HEK293 (cell line): ENCODE measurements at regions not wholly inside any gene's neighbourhood (a gene's known extent, or its start where the extent isn't known, plus 50 kb on each side); places are given as distances from the start of the nearest gene placed in this dataset.

Experiments used
- CTCF ChIA-PET: fragments of 350-600 bp; formaldehyde crosslinking; extraction: SDS; loops from one replicate; lab custom pipeline; 2021; ENCODE audit warnings: antibody characterized with exemption; lab: Yijun Ruan, JAX
- POLR2A ChIA-PET: fragments of 300-600 bp; formaldehyde crosslinking; extraction: SDS; loops from one replicate; lab custom pipeline; 2020; ENCODE audit warnings: antibody characterized with exemption, inconsistent platforms; lab: Yijun Ruan, JAX
- H3K27ac ChIP-seq: fragments of 200-500 bp; sonication (Bioruptor generic); 2 replicates; pipeline ENCODE4 v1.5.1; 2014; ENCODE audit warnings: low read depth, low read length, control low read depth, inconsistent platforms; ENCODE audit errors: extremely low read depth
- H3K36me3 ChIP-seq, 2 experiments: fragments of 200-500 bp in 1 of 2; sonication (Bioruptor generic) in 1 of 2; 1 replicate in 1 of 2; 2 replicates in 1 of 2; pipeline ENCODE4 v1.5.1; 2014 to 2017; ENCODE audit warnings: inconsistent platforms in 2 of 2, low read length in 2 of 2; ENCODE audit not compliant: control insufficient read depth in 2 of 2, insufficient read depth in 1 of 2
- H3K4me1 ChIP-seq: fragments of 200-500 bp; sonication (Bioruptor generic); 2 replicates; pipeline ENCODE4 v1.5.1; 2014; ENCODE audit warnings: mild to moderate bottlenecking, low read length, inconsistent platforms; ENCODE audit not compliant: control insufficient read depth, insufficient read depth
- H3K4me3 ChIP-seq: 2 replicates; pipeline ENCODE4 v1.5.1; 2011; ENCODE audit warnings: low read depth, mild to moderate bottlenecking, control low read depth, low read length, moderate library complexity
- H3K9me3 ChIP-seq: fragments of 200-500 bp; sonication (Bioruptor generic); 2 replicates; pipeline ENCODE4 v1.5.1; 2014; ENCODE audit warnings: low read depth, low read length, inconsistent platforms; ENCODE audit not compliant: control insufficient read depth, insufficient read depth
- BCL11A ChIP-seq: fragments of 450-650 bp; formaldehyde crosslinking; IDR thresholded peaks from 2 replicates; pipeline ENCODE4 v1.5.1; 2016; ENCODE audit warnings: low read depth, missing biosample characterization, missing genetic modification characterization
- OVOL3 ChIP-seq: fragments of 450-650 bp; formaldehyde crosslinking; IDR thresholded peaks from 2 replicates; pipeline ENCODE4 v1.5.1; 2016; ENCODE audit warnings: missing biosample characterization, missing genetic modification characterization
- SP7 ChIP-seq: fragments of 450-650 bp; formaldehyde crosslinking; IDR thresholded peaks from 2 replicates; pipeline ENCODE4 v1.5.1; 2016; ENCODE audit warnings: missing biosample characterization, missing genetic modification characterization
- ZFP69B ChIP-seq: fragments of 450-650 bp; formaldehyde crosslinking; IDR thresholded peaks from 2 replicates; pipeline ENCODE4 v1.5.1; 2016; ENCODE audit warnings: missing biosample characterization, missing genetic modification characterization
- ZNF138 ChIP-seq: fragments of 450-650 bp; formaldehyde crosslinking; IDR thresholded peaks from 2 replicates; pipeline ENCODE4 v1.5.1; 2016; ENCODE audit warnings: missing biosample characterization, missing genetic modification characterization, borderline replicate concordance
- ZNF157 ChIP-seq: fragments of 450-650 bp; formaldehyde crosslinking; IDR thresholded peaks from 2 replicates; pipeline ENCODE4 v1.5.1; 2016; ENCODE audit warnings: missing biosample characterization, missing genetic modification characterization
- ZNF404 ChIP-seq: fragments of 450-650 bp; formaldehyde crosslinking; IDR thresholded peaks from 2 replicates; pipeline ENCODE4 v1.5.1; 2017; ENCODE audit warnings: missing biosample characterization, missing genetic modification characterization
- ZNF501 ChIP-seq: fragments of 450-650 bp; formaldehyde crosslinking; IDR thresholded peaks from 2 replicates; pipeline ENCODE4 v1.5.1; 2016; ENCODE audit warnings: missing biosample characterization, missing genetic modification characterization
- ZNF548 ChIP-seq: fragments of 450-650 bp; formaldehyde crosslinking; IDR thresholded peaks from 2 replicates; pipeline ENCODE4 v1.5.1; 2016; ENCODE audit warnings: missing biosample characterization, missing genetic modification characterization
- ZNF561 ChIP-seq: fragments of 450-650 bp; IDR thresholded peaks from 2 replicates; pipeline ENCODE4 v1.5.1; 2018; ENCODE audit warnings: missing biosample characterization, missing genetic modification characterization, borderline replicate concordance
- ZNF571 ChIP-seq: fragments of 450-650 bp; formaldehyde crosslinking; IDR thresholded peaks from 2 replicates; pipeline ENCODE4 v1.5.0; 2017; ENCODE audit warnings: missing biosample characterization, missing genetic modification characterization
- ZNF610 ChIP-seq: fragments of 450-650 bp; formaldehyde crosslinking; IDR thresholded peaks from 2 replicates; pipeline ENCODE4 v1.5.1; 2016; ENCODE audit warnings: missing biosample characterization, missing genetic modification characterization, borderline replicate concordance
- ZNF747 ChIP-seq: fragments of 450-650 bp; formaldehyde crosslinking; IDR thresholded peaks from 2 replicates; pipeline ENCODE4 v1.5.1; 2016; ENCODE audit warnings: missing biosample characterization, missing genetic modification characterization
- ZNF76 ChIP-seq: fragments of 450-650 bp; formaldehyde crosslinking; IDR thresholded peaks from 2 replicates; pipeline ENCODE4; 2016; ENCODE audit warnings: low read depth, missing biosample characterization, missing genetic modification characterization, borderline replicate concordance
- TF ChIP-seq, protein P1 (sequence below): fragments of 450-650 bp; formaldehyde crosslinking; IDR thresholded peaks from 2 replicates; pipeline ENCODE4 v1.5.1; 2016; ENCODE audit warnings: missing biosample characterization, missing genetic modification characterization
- TF ChIP-seq, protein P2 (sequence below): fragments of 450-650 bp; formaldehyde crosslinking; IDR thresholded peaks from 2 replicates; pipeline ENCODE4 v1.5.0; 2017; ENCODE audit warnings: missing biosample characterization, missing genetic modification characterization, borderline replicate concordance
- TF ChIP-seq, protein P3 (sequence below): fragments of 450-650 bp; formaldehyde crosslinking; IDR thresholded peaks from 2 replicates; pipeline ENCODE4 v1.5.1; 2017; ENCODE audit warnings: missing biosample characterization, missing genetic modification characterization

DNA sequence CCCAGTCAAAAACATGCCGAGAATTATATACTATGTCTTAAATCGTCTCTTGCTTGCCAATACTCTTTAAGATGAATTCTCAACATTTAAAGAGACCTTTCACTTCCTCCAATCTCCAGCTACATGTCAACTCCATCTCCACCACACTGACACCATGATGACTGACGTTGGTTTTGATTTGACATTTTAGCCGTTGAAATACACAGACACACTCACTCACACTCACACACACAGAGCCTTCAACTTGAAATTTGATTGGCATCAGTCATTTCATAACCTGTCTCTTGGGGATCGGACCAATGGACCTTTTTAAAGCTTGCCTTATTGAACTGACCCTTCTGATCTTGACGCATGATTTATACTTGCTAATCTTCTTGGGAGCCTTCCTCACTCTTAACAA, 230.8 kb upstream of the PIK3C3 start:
- Histone ChIP-seq H3K4me1 (no peaks in the 10 kb centered on the region), H3K9me3 (no peaks in the 10 kb centered on the region), H3K36me3 (no peaks in the 10 kb centered on the region), H3K4me3 (no peak overlapping the region), H3K27ac (no peak overlapping the region)
- ChIA-PET POLR2A (no interaction called here), CTCF (interaction anchor here (0.7 kb wide), 1 partner anchor 184 kb away, joined by 4 read pairs; no protein-coding TSS in a partner anchor)
- TF ChIP-seq BCL11A (tag by site-specific recombination) (no peak), OVOL3 (tag by site-specific recombination) (no peak), ZFP69B (tag by site-specific recombination) (no peak), ZNF610 (no peak), ZNF138 (no peak), ZNF548 (tag by site-specific recombination) (no peak), SP7 (tag by site-specific recombination) (no peak), ZNF501 (tag by site-specific recombination) (no peak), ZNF157 (tag by site-specific recombination) (no peak)
- TF ChIP-seq, protein P1, sequence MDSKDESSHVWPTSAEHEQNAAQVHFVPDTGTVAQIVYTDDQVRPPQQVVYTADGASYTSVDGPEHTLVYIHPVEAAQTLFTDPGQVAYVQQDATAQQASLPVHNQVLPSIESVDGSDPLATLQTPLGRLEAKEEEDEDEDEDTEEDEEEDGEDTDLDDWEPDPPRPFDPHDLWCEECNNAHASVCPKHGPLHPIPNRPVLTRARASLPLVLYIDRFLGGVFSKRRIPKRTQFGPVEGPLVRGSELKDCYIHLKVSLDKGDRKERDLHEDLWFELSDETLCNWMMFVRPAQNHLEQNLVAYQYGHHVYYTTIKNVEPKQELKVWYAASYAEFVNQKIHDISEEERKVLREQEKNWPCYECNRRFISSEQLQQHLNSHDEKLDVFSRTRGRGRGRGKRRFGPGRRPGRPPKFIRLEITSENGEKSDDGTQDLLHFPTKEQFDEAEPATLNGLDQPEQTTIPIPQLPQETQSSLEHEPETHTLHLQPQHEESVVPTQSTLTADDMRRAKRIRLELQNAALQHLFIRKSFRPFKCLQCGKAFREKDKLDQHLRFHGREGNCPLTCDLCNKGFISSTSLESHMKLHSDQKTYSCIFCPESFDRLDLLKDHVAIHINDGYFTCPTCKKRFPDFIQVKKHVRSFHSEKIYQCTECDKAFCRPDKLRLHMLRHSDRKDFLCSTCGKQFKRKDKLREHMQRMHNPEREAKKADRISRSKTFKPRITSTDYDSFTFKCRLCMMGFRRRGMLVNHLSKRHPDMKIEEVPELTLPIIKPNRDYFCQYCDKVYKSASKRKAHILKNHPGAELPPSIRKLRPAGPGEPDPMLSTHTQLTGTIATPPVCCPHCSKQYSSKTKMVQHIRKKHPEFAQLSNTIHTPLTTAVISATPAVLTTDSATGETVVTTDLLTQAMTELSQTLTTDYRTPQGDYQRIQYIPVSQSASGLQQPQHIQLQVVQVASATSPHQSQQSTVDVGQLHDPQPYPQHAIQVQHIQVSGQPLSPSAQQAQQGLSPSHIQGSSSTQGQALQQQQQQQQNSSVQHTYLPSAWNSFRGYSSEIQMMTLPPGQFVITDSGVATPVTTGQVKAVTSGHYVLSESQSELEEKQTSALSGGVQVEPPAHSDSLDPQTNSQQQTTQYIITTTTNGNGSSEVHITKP (tag by site-specific recombination): no peak
- TF ChIP-seq, all 188 proteins: peak for 0

DNA sequence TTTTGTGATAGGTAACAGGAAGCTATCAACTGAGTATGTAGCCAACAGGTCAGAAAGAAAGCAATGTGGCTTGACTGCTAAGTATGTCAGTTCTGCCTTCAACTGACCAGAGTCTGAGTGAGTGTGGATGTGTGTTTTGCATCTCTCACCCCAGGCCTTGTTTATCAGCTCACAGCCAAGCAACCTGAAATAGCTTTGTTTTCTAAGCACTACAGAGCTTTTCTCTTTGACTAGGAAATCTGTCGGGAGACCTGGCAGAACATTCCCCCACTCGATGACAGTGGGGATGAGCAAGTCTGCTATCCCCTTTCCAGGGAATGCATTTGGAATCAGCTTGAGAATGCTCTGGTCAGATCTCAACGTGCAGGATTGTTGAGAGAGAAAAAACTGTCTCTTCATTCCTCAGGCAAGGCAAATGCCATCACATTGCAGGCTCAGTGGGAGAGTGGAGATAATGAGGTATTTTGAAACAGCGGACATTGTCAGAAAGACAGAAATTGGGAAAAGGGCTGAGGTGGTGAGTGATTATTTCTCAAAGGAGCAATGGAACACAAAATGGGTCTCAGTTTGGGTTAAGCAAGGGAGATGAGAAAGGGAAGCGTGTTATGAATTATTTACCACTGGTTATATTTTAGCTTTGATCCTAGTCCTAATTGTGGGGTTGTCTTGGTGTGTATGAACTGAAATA, 233.8 kb upstream of the PIK3C3 start:
- Histone ChIP-seq H3K4me3 (no peak overlapping the region), H3K27ac (no peak overlapping the region), H3K36me3 (no peaks in the 10 kb centered on the region), H3K4me1 (no peaks in the 10 kb centered on the region), H3K9me3 (no peaks in the 10 kb centered on the region)
- TF ChIP-seq ZNF561 (tag by site-specific recombination) (no peak), ZNF571 (no peak), ZNF747 (no peak), ZNF404 (no peak), ZNF76 (tag by site-specific recombination) (no peak)
- TF ChIP-seq, protein P2, sequence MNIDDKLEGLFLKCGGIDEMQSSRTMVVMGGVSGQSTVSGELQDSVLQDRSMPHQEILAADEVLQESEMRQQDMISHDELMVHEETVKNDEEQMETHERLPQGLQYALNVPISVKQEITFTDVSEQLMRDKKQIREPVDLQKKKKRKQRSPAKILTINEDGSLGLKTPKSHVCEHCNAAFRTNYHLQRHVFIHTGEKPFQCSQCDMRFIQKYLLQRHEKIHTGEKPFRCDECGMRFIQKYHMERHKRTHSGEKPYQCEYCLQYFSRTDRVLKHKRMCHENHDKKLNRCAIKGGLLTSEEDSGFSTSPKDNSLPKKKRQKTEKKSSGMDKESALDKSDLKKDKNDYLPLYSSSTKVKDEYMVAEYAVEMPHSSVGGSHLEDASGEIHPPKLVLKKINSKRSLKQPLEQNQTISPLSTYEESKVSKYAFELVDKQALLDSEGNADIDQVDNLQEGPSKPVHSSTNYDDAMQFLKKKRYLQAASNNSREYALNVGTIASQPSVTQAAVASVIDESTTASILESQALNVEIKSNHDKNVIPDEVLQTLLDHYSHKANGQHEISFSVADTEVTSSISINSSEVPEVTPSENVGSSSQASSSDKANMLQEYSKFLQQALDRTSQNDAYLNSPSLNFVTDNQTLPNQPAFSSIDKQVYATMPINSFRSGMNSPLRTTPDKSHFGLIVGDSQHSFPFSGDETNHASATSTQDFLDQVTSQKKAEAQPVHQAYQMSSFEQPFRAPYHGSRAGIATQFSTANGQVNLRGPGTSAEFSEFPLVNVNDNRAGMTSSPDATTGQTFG (tag by site-specific recombination): no peak
- TF ChIP-seq, protein P3, sequence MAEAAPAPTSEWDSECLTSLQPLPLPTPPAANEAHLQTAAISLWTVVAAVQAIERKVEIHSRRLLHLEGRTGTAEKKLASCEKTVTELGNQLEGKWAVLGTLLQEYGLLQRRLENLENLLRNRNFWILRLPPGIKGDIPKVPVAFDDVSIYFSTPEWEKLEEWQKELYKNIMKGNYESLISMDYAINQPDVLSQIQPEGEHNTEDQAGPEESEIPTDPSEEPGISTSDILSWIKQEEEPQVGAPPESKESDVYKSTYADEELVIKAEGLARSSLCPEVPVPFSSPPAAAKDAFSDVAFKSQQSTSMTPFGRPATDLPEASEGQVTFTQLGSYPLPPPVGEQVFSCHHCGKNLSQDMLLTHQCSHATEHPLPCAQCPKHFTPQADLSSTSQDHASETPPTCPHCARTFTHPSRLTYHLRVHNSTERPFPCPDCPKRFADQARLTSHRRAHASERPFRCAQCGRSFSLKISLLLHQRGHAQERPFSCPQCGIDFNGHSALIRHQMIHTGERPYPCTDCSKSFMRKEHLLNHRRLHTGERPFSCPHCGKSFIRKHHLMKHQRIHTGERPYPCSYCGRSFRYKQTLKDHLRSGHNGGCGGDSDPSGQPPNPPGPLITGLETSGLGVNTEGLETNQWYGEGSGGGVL (tag by site-specific recombination): no peak
- POLR2A ChIA-PET: no interaction called here
- CTCF ChIA-PET: interaction anchor here (0.8 kb wide), 1 partner anchor 18 kb away, joined by 3 read pairs; no protein-coding TSS in a partner anchor
